AG10803 (cell line): ENCODE measurements at regions not wholly inside any gene's neighbourhood (a gene's known extent, or its start where the extent isn't known, plus 50 kb on each side); places are given as distances from the start of the nearest gene placed in this dataset.

Experiments
- DNase-seq: peaks from one replicate; pipeline ENCODE4 v3.0.0; 2010; ENCODE audit warnings: low read depth
- H3K4me3 ChIP-seq: 2 replicates; pipeline ENCODE4 v1.5.1; 2011; ENCODE audit warnings: mild to moderate bottlenecking, low read length, control low read depth
- CTCF ChIP-seq: conservative IDR thresholded peaks from 2 replicates; pipeline ENCODE4 v1.5.1; 2011; ENCODE audit warnings: mild to moderate bottlenecking, low read length, control low read depth, inconsistent platforms

- H3K4me3 ChIP-seq: no peak overlapping the region
- TF ChIP-seq CTCF: no peak
- no peak for DNase-seq
Measured at GRCh38 chr5:66322786-66323528, 178.9 kb downstream of the SREK1 start.

- DNase-seq: no peak
- no peak for TF ChIP-seq CTCF
- no peak overlapping the region for H3K4me3 ChIP-seq
Measured at GRCh38 chr5:66323529-66323895, 179.4 kb downstream of the SREK1 start.

GRCh38 chr5:66324357-66324756 lies 180.3 kb downstream of the SREK1 start:
- no peak for DNase-seq
- no peak overlapping the region for H3K4me3 ChIP-seq
- TF ChIP-seq CTCF: no peak

- no peak for TF ChIP-seq CTCF
- DNase-seq: no peak
- H3K4me3 ChIP-seq: no peak overlapping the region
Measured at GRCh38 chr5:66326276-66326675, 182.2 kb downstream of the SREK1 start.

GRCh38 chr5:66327008-66327407 lies 182.9 kb downstream of the SREK1 start:
- DNase-seq: no peak
- TF ChIP-seq CTCF: no peak
- no peak overlapping the region for H3K4me3 ChIP-seq

- TF ChIP-seq CTCF: no peak
- no peak for DNase-seq
- H3K4me3 ChIP-seq: no peak overlapping the region
Measured at GRCh38 chr5:66329078-66329477, 185.0 kb downstream of the SREK1 start.

GRCh38 chr5:66333192-66333591 lies 189.1 kb downstream of the SREK1 start:
- no peak overlapping the region for H3K4me3 ChIP-seq
- no peak for DNase-seq
- no peak for TF ChIP-seq CTCF
